Inferior parietal cortex (tissue), 1 donor: ENCODE measurements at regions not wholly inside any gene's neighbourhood (a gene's known extent, or its start where the extent isn't known, plus 50 kb on each side); places are given as distances from the start of the nearest gene placed in this dataset.
A peak's percentile ranks its signal among the peaks of the same experiment; 100 is the strongest.
"Not testable (repeated sequence)": the region's sequence is repeated elsewhere in the genome, so short reads cannot be mapped to it uniquely, and the experiment has no call there.

ENCODE experiments used
- DNase-seq: peaks from one replicate; pipeline ENCODE4 v3.0.0-alpha.2; 2016; ENCODE audit errors: extremely low spot score

DNA sequence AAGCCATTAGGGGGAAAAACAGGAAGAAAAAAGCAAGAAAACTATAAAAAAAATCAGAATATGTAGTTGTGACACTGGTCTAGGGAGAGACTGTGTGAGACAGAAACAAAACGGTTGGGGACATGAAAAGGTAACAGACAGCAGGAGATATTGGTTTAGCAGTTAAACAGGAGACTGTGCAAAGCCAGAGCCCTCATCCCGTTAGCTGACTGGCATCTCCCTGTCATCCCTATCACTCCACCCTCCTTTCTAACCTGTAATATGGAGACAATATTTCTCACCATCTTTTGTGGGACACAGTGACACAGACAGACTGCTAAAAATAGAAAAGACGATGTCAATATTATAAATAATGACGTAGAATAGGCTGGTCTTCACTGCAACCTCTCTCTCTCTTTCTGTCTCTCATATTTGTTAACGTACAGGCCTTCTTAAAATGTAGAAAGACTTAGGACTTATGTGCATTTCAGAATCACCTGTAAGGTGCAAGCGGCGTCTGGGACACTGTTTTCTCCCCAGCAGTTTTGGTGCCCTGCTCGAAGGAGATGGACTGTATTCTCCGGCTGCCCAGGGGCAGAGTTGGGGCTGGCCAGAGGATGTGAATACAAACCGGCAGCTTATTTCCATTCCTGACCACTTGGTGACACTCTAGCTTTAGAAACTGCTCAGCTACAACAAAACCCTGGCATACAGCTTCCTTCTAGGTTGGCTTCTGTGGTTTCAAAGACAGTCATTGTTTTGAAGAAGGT lies 190.6 kb downstream of the MAT2B start:
- peak; percentile 80 for DNase-seq

DNA sequence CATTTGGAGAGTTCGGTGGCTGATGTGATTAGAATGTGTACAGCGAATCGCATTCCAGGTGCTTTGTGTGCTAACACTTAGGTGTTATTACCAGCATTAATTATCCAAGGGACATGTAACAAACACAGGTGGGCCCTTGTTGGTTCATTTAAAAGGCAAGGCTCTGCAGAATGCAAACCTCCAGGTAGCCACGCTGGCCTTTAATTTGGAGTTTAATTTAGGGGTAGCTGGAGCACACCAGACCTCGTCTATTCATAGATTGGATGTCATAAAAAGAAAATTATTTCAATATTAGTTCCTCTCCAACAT lies 191.1 kb downstream of the MAT2B start:
- no peak for DNase-seq

- DNase-seq: no peak
These were observed 200.8 kb downstream of the MAT2B start for GRCh38 chr5:163706053-163706771.

DNA sequence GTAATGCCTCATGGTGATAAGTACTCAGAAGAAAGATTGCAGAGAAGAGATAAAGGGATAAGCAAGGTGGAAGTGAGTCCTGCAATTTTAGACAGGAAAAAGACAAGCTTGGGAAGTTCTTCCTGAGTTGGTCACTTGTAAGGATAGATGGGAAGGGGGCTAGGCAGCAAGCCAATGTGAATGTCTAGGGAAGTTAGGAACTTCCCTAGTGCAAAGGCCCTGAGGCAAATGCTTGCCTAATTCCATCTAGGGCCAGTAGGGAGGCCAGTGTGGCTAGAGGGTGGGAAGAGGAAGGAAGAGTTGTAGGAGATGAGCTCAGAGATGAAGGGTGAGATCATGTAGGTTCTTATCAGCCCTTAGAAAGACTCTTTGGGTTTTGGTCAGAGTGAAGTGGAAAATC lies 206.6 kb downstream of the MAT2B start:
- DNase-seq: no peak

- DNase-seq: no peak
These were observed 212.9 kb downstream of the MAT2B start for GRCh38 chr5:163718272-163718671.

DNA sequence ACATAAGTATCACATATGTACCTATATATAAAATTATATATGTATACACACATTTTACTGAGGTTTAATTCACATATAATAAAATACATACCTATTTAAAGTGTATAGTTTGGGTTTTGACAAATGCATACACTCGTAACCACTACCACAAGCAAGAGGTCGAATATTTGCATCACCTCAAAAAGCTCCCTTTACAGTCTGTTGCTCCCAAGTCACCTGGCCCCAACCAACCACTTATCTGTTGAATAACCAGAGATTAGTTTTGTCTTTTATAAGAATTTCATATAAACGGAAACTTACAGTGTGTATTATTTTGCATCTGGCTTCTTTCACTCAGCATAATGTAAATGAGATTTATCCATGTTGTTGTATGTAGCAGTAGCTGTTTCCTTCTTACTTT lies 218.9 kb downstream of the MAT2B start:
- no peak for DNase-seq

DNA sequence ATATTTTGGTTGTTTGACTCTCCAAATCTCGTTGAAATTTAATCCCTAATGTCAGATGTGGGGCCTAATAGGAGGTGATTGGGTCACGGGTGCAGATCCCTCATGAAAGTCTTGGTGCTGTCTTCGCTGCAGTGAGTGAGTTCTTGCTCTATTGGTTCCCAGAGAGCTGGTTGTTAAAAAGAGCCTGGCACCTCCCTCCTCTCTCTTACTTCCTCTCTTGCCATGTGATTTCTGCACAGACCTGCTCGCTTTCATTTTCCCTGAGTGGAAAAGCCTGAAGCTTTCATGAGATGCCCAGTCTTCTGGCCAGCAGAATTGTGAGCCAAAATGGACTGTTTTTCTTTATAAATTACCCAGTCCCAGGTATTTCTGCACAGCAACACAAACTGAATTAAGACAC lies 221.6 kb downstream of the MAT2B start:
- DNase-seq: no peak

- DNase-seq: no peak
These were observed 224.9 kb downstream of the MAT2B start for GRCh38 chr5:163730206-163730756.

GRCh38 chr5:163731256-163731655 lies 225.8 kb downstream of the MAT2B start:
- DNase-seq: no peak

GRCh38 chr5:163735069-163735468 lies 229.7 kb downstream of the MAT2B start:
- no peak for DNase-seq

DNA sequence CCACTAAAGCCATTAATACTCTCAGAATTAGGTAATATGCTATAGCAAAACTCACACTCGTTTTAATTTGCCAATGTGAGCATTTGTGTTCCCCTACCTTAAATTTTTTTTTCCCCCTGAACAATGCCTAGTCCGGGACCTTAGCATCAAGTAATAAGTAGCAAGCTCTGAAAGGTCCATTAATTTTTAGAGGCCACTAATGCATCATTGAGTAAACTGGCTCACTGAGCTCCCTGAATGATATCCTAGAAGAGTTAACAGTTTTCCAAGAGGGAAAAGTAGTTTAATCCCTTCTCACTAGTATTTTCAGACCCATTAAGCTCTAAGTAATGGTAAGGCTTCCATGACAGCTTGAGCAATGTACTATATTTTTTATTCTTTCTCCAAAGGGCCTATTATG lies 242.2 kb downstream of the MAT2B start:
- DNase-seq: no peak

DNA sequence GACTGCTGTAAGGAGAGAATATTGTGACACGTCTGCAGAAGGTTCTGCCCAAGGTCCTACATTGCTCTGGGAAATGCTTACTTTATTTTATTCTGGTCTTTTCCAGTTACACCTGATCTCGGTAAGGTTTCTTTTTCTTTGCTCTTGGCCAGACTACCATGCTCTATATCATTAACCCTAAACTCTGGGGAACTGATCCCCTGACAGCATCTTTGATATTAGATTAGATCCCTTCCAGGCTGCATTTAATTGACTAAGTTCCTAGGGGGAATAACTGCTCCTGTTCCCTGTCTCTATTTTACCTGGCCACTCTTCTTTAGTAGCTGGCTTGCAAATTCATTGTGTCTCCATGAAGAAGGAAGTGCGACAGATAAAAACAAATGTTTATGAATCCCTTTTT lies 243.5 kb downstream of the MAT2B start:
- no peak for DNase-seq

- DNase-seq: not testable (repeated sequence)
These were observed 245.0 kb downstream of the MAT2B start for GRCh38 chr5:163750415-163750814.

DNA sequence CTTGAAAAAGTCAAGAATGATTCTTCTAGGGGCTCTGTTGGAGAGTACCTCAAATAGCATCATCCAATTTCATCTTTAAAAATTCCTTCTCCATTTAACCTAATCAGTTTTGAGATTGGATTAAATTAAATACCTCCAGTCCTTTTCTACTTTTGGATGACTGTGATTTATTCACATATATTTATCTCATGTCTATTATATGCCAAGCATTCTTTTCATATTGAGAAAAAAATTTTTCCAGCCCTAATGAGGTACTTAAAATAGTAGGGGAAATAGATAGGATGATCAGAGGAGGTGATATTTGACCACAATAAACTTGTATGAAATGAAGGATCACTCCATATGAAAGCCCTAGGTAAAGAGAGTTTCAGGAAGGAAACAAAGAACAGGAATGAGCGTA lies 250.1 kb downstream of the MAT2B start:
- no peak for DNase-seq

GRCh38 chr5:163756170-163756569 lies 250.8 kb downstream of the MAT2B start:
- DNase-seq: no peak

GRCh38 chr5:163757344-163757743 lies 251.9 kb downstream of the MAT2B start:
- no peak for DNase-seq

GRCh38 chr5:163758283-163758711 lies 252.9 kb downstream of the MAT2B start:
- no peak for DNase-seq

- DNase-seq: no peak
These were observed 253.7 kb downstream of the MAT2B start for GRCh38 chr5:163759000-163759704.

GRCh38 chr5:163760498-163760897 lies 255.1 kb downstream of the MAT2B start:
- no peak for DNase-seq

DNA sequence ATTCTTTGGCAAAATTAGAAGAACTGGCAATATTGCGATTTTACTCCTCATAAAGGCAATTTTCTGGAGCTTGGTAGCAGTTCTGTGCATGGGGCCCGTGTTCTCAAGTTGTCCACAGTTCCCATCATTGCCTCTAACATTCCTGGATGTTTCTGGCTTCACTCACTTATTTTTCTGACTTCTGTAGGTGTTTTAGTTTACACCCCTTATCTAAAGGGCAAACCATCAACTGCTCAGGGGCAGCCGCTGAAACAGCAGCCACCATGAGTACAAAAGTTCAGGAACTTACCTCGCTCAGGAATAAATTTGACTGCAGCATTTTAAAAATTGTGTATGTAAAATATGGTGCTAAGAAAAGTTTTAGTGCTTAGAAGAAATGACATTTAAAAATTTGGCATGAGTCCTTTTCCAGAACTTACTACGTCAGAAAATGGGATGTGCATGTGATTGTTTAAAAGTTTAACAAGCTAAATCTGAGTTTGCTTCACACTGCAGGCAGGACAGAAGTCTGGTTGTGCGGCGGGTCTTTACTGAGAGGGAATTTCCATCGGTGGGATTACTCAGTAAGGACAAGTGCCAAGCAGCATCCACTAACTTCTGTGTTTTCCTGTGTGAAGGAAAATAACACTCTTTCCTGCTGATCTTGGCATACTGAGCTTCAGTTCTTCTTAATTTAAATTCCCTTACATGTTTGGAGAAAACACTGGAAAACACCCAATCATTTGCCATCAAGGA lies 261.7 kb downstream of the MAT2B start:
- DNase-seq: no peak

- no peak for DNase-seq
These were observed 265.2 kb downstream of the MAT2B start for GRCh38 chr5:163770625-163771024.

GRCh38 chr5:163772241-163772640 lies 266.8 kb downstream of the MAT2B start:
- no peak for DNase-seq
